ENCODE measurements at regions not wholly inside any gene's neighbourhood (a gene's known extent, or its start where the extent isn't known, plus 50 kb on each side); places are given as distances from the start of the nearest gene placed in this dataset.

DNA sequence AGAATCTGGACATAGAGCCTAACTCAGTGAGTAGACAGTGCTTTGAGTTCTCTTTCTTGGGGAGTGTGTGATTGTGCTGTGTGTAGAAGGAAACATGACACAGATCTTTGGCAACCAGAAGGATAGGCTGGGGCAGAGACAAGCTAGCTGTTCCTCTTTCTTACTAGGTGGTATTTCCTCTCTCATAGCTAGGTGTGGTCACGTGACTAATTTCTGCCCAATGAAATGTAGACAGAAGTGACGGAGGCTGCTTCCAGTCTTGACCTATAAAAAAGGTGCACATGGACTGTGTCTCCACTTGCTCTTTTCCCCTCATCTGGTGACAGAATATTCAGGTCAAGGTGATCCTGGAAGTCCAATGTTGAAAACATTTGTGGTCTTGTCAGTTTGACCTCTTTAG lies 92.5 kb upstream of the NFIB start:
- no peak for DNase-seq (ENCODE audit: low spot score in 2 of 2)
- ATAC-seq, result no peak
- Mint-ChIP-seq H3K27ac (no peak overlapping the region), H3K4me3 (no peak overlapping the region), H3K36me3 (no peaks in the 10 kb centered on the region), H3K4me1 (no peaks in the 10 kb centered on the region), H3K9me3 (no peaks in the 10 kb centered on the region)

DNA sequence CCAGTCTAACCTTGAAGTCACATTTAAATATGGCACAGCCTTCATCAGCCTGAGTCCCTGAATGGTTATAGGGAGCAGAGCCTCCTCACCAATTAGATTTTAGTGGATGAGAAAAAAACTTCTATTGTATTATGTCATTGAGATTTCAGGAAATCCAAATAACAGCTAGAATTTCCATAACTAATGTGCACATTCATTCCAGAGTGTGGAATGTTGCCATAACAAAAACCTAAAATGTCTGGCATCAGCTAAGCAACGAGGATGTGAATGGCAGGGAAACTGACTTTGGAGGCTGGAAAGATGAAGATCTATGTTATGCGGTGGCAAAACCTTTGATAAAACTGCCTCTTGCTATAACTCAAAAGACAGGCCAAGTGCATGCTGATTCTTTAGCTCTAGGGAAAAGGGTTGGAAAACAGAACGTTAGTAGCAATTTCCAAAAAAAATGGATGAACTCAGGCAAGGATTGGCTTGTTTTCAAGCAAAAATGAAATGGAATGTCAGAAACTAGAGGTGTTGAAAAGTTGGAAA lies 91.3 kb upstream of the NFIB start:
- no peaks in the 10 kb centered on the region for H3K9me3 Mint-ChIP-seq
- no peaks in the 10 kb centered on the region for H3K4me1 Mint-ChIP-seq
- ATAC-seq (no peak), DNase-seq (ENCODE audit: low spot score in 2 of 2) (no peak)
- H3K36me3 Mint-ChIP-seq, result no peaks in the 10 kb centered on the region
- no peak overlapping the region for H3K4me3 Mint-ChIP-seq
- no peak overlapping the region for H3K27ac Mint-ChIP-seq

DNA sequence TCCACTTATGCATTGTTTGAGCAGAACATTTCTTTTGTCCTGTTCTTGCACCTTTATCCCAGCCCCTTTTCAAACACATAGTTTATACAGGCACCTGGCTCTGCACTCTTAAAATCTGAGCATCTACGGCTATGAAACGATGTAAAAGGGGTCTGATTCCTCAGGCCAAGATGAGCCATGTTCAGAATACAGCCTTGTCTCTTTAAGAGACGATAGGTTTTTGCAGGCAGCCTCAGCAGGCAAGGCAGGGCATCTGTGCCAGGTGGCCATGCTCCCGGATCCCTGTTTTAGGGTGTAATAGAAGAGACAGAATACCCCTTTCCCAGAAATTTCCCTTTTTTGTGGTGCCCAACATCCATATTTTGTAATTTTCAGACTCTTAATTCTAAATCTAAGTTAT lies 89.1 kb upstream of the NFIB start:
- no peak for DNase-seq (ENCODE audit: low spot score in 2 of 2)
- Mint-ChIP-seq H3K9me3 (no peaks in the 10 kb centered on the region), H3K4me1 (no peaks in the 10 kb centered on the region), H3K36me3 (no peaks in the 10 kb centered on the region), H3K27ac (no peak overlapping the region), H3K4me3 (no peak overlapping the region)
- no peak for ATAC-seq

DNA sequence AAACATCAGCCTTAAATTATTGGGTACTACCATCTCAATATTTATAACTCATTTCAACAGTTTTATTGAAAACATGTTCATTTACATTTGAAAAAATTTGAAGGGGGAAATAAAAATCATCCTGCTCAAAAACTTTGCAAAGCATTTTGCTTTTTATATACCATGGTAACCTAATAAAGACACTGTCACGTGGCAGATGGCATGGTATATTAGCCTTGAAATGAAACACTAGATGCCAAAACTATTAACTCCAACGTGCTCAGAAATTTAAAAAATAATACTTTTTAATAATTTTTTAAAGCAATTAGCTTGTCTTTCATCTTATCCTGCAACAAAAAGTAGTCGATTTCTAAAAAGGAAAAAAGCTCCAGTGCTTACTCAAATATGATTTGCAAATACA lies 88.6 kb upstream of the NFIB start:
- Mint-ChIP-seq H3K27ac (no peak overlapping the region), H3K4me3 (no peak overlapping the region), H3K4me1 (no peaks in the 10 kb centered on the region), H3K36me3 (no peaks in the 10 kb centered on the region), H3K9me3 (no peaks in the 10 kb centered on the region)
- DNase-seq (ENCODE audit: low spot score in 2 of 2), result no peak
- no peak for ATAC-seq

DNA sequence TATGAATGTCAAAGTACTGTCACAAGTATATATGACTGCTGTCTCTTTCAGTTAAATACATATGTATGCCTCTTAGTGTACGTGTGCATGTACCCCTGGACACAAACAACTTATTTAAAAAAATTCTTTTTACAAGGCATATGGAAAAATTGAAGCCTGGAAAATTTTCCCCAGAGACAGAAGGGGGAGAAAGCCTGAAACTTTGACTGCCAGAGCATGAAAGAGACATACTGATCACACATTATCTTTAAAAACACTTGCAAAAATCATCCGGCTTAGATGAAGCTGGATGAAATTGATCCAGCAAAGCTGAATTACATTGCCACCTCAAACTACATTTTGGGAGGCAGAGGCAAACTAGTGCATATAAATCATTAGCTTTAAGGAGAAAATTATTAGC lies 88.0 kb upstream of the NFIB start:
- Mint-ChIP-seq H3K4me3 (no peak overlapping the region), H3K4me1 (no peaks in the 10 kb centered on the region), H3K27ac (no peak overlapping the region), H3K36me3 (no peaks in the 10 kb centered on the region), H3K9me3 (no peaks in the 10 kb centered on the region)
- ATAC-seq (no peak), DNase-seq (ENCODE audit: low spot score in 2 of 2) (no peak)

DNA sequence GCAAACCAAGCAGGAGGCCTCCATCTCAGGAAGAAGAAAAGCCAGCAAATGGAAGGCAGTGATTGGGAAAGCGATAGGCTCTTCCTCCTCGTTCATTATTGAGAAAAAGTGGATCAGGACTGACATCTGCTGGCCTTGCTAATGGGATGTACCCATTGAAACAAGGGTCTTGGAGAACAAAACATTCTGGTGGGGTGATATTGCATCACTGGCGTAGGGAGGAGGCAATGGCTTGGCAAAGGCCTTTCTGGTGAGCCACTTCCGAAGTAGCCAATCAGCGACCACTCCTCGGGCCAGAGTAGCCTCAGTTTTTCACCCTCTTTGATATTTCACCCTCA lies 86.7 kb upstream of the NFIB start:
- DNase-seq (ENCODE audit: low spot score in 2 of 2) (no peak), ATAC-seq (no peak)
- H3K4me3 Mint-ChIP-seq, result no peak overlapping the region
- no peaks in the 10 kb centered on the region for H3K9me3 Mint-ChIP-seq
- no peak overlapping the region for H3K27ac Mint-ChIP-seq
- H3K36me3 Mint-ChIP-seq, result no peaks in the 10 kb centered on the region
- no peaks in the 10 kb centered on the region for H3K4me1 Mint-ChIP-seq

DNA sequence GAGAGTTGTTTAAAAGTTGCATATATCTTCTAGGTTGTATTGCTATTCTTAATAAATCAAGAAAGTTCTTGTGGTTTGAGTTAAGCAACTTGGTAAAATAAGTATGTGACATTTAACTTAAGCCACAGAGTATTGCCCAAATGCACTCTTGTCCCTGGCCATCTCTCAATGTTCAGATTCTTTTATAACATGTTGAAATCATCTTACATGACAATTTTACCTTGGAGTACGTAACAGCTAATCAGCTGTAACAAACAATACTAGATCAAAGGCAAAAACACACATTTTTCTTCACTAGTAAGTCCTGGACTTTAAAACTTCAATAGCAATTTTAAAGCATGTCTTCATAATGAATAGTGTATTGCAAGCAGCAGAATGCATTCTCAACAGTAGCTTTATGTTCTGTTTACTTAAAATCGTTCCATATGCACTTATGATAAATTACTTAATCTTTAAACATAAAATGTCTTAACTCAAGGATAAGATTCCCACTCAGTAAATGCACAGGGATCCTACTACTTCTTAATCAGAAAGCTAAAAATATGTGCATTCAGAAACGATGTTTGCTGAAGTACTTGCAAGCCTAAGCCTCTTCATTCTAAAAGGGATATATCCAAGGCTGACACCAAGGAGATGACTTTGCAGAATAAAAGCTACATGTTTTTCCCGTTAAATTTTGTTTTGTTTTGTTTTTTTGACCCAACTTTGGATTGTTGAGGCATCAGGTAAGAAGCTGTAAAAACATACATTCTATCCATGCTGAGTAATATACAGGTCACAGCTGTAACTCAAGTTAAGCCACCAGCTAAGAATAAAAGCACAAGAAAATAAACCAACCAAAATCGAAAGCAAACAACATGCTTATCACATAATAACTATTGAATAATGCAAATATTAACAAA lies 86.1 kb upstream of the NFIB start:
- H3K9me3 Mint-ChIP-seq, result no peaks in the 10 kb centered on the region
- ATAC-seq (no peak), DNase-seq (ENCODE audit: low spot score in 2 of 2) (no peak)
- no peak overlapping the region for H3K4me3 Mint-ChIP-seq
- no peaks in the 10 kb centered on the region for H3K36me3 Mint-ChIP-seq
- no peak overlapping the region for H3K27ac Mint-ChIP-seq
- H3K4me1 Mint-ChIP-seq, result no peaks in the 10 kb centered on the region

DNA sequence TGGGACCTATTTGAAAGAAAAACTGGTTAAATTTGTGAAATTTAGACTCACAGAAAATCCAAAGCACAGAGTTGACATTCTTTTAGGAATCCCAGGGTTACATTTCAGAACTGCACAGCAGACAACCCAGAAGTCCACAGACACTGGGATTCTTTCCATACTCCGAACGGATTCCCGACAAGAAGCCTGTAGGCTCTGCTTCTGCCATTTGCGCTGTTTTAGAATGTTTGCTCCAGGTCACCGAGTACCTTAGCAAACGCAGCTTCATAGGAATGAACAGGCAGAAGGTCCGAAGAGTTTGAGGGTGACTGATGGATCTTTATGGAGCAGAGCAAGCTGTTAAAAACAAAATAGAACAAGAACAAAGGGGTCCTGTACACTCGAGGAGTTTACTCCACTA lies 84.5 kb upstream of the NFIB start:
- DNase-seq (ENCODE audit: low spot score in 2 of 2) (no peak), ATAC-seq (no peak)
- Mint-ChIP-seq H3K4me3 (no peak overlapping the region), H3K4me1 (no peaks in the 10 kb centered on the region), H3K36me3 (no peaks in the 10 kb centered on the region), H3K9me3 (no peaks in the 10 kb centered on the region), H3K27ac (no peak overlapping the region)

DNA sequence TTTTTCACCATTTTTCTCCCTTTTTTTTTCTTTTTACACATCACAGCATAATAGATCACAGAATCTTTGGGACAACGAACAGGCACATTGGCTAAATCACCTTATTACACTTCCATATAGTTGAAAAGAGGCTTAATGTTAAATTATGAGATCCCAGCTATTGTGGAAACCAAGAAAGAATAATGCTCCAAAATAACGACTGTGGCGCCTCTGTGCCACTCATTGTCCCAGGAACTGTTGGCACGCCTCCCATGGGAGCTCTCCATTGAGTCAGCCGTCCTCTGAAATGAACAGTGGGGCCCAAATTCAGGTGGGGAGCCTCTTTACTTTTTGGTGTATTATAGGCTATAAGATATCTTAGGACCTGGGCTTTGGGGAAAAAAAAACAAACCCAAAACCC lies 82.2 kb upstream of the NFIB start:
- H3K27ac Mint-ChIP-seq, result no peak overlapping the region
- no peak for ATAC-seq
- H3K4me3 Mint-ChIP-seq, result no peak overlapping the region
- H3K9me3 Mint-ChIP-seq, result no peaks in the 10 kb centered on the region
- H3K4me1 Mint-ChIP-seq, result no peaks in the 10 kb centered on the region
- DNase-seq (ENCODE audit: low spot score in 2 of 2), result no peak
- no peaks in the 10 kb centered on the region for H3K36me3 Mint-ChIP-seq

DNA sequence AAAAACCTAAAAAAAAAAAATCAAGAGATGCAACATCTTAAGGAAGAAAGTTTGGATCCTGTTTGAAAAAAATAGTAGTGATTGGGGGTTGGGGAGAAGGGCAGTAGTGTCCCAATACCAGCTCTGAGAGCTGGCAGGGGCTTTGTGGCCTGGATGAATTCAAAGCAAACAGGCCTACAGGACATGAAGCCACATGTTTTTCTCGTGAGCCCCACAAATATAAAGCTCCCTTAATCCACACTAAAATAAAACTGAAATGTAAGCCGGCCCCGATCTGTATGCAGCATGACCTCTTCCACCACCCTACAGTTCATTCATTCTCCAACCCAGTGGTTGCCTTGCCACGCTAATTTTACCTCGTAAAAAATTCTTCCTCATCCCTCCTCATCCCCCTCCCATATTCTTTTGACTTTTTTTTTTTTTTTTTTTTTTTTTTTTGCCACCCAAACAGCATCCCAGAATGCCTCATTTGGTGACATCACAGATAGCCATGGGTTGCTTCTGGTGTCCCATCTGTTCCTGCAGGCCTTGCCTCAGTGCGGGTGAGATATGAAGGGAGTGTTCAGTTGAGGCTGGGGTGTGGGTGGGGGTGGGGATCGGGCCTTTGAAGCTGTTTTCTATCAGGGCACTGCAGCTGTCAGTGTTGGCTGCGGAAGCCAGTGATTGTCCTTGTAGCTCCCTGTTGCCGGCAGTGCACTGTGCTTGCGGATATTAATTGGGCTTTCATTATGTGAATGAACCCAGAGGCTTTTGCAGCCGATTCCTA lies 81.6 kb upstream of the NFIB start:
- no peaks in the 10 kb centered on the region for H3K4me1 Mint-ChIP-seq
- H3K4me3 Mint-ChIP-seq, result no peak overlapping the region

DNA sequence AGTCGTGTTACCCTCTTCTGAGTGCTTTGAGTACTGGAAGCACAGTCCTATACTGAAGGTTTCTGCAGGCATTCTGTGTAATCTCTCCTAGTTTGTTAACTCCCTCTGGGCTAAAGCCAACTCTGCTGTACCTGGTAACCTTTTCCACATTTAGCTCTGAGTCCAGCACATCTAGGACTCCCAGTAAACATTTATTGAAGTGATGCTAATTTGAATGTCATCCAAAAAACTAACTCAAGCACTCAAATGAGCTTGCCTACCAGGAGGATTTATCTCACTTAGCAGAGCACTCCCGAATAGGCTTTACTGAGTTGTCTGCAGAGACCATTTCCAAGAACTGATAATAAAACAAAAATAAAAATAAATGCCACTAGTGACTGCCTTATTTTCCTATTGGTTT lies 79.5 kb upstream of the NFIB start:
- Mint-ChIP-seq H3K4me1 (no peaks in the 10 kb centered on the region), H3K36me3 (no peaks in the 10 kb centered on the region), H3K27ac (no peak overlapping the region), H3K9me3 (no peaks in the 10 kb centered on the region), H3K4me3 (no peak overlapping the region)
- no peak for ATAC-seq
- DNase-seq (ENCODE audit: low spot score in 2 of 2), result no peak

More for the DNA sequence above, 81.6 kb upstream of the NFIB start:
- H3K36me3 Mint-ChIP-seq, result no peaks in the 10 kb centered on the region
- no peak for ATAC-seq
- H3K9me3 Mint-ChIP-seq, result no peaks in the 10 kb centered on the region
- no peak overlapping the region for H3K27ac Mint-ChIP-seq
- no peak for DNase-seq (ENCODE audit: low spot score in 2 of 2)

DNA sequence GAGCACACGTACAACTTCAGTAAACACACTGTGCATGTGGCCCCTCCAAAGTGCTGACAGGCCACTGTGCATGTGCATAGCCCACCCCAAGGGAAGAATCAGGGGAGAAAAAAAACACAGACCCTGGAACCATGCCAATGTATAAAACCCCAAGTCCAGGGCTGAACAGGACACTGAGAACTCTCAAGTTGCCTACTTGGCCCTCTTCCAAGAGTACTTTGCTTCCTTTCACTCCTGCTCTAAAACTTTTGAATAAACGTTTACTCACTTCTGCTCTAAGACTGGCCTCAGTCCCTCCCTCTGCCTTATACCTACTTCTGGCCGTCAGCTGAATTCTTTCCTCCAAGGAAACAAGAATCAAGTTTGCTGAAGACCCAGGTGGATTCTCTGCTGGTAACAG lies 77.7 kb upstream of the NFIB start:
- Mint-ChIP-seq H3K36me3 (no peaks in the 10 kb centered on the region), H3K27ac (no peak overlapping the region), H3K4me3 (no peak overlapping the region), H3K4me1 (no peaks in the 10 kb centered on the region), H3K9me3 (no peaks in the 10 kb centered on the region)
- no peak for DNase-seq (ENCODE audit: low spot score in 2 of 2)
- ATAC-seq, result no peak

DNA sequence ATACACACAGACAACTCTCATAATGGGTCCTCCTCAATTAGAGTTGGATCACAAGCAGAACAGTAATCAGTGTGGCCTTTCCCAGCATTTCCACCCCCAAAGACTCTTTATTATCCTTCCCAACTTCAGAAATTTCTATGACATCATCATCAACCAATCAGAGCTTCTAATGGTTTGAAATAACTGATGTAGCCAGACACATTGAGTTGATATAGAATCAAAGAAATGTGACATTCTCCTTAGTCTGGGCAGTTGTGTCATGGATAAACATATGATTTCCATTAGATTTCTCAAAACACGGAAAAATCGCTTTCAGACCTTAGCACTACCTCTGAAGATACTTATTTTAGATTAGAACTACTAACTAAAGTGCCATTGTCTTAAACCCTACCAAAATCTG lies 75.7 kb upstream of the NFIB start:
- no peaks in the 10 kb centered on the region for H3K36me3 Mint-ChIP-seq
- H3K4me3 Mint-ChIP-seq, result no peak overlapping the region
- DNase-seq (ENCODE audit: low spot score in 2 of 2) (no peak), ATAC-seq (no peak)
- no peaks in the 10 kb centered on the region for H3K9me3 Mint-ChIP-seq
- H3K27ac Mint-ChIP-seq, result no peak overlapping the region
- no peaks in the 10 kb centered on the region for H3K4me1 Mint-ChIP-seq

DNA sequence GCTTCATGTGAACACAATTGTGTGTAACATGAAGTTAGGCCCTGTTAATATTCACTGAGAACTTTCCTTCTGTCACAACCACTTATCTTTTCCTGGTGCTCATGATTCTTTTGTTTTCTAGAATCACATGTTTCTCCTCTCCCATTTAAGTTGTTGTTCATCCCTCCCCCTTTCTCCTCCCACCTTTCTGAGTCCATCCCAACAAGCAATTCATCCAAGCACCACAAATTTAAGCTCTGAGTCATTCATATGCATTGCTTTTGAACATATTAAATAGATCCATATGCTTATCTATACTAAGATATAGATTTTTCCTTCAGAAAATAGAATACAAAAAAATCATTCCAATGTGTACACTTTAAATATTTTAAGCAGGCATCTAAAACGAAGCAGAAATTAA lies 75.2 kb upstream of the NFIB start:
- Mint-ChIP-seq H3K36me3 (no peaks in the 10 kb centered on the region), H3K27ac (no peak overlapping the region), H3K4me1 (no peaks in the 10 kb centered on the region), H3K9me3 (no peaks in the 10 kb centered on the region), H3K4me3 (no peak overlapping the region)
- ATAC-seq, result no peak
- no peak for DNase-seq (ENCODE audit: low spot score in 2 of 2)

DNA sequence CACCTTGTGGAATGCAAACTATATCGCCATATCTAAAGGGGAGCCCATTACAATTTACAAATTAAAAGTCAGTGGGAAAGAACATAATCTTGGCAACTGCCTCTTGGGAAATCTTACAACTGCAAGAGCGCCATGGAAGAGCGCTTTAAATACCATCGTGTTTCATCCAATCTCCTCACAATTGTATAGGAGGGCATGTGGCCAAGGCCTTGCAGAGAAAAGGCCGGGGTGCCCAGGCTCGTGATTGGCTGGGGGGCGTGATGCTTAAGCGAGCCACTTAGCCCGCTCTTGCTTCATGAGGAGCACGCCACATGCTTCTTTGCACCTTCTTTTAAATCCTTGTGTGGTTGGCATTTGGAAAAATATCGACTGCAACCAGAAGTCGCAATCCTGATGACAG lies 69.8 kb upstream of the NFIB start:
- DNase-seq (ENCODE audit: low spot score in 2 of 2), result no peak

DNA sequence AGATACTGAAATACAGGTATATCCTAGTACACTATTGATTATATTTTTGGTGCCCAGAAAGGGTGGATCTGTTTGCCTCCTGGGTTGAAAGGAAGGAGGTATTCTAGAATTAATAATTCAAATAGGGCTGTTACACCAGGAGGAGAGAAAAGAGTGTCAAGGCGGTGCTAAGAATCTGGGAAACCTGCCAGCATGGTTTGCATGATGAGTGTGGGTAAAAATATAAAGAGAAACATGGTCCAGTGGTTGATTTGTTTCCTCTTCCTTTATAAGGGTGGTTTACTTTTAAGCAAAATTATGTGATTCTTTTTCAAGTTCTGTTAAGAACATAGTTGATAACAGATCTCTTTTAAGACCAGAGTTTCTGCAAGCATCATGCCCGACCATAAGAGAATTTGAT lies 69.4 kb upstream of the NFIB start:
- no peaks in the 10 kb centered on the region for H3K4me1 Mint-ChIP-seq
- ATAC-seq (no peak), DNase-seq (ENCODE audit: low spot score in 2 of 2) (no peak)
- H3K9me3 Mint-ChIP-seq, result no peaks in the 10 kb centered on the region
- H3K36me3 Mint-ChIP-seq, result no peaks in the 10 kb centered on the region
- H3K4me3 Mint-ChIP-seq, result no peak overlapping the region
- H3K27ac Mint-ChIP-seq, result no peak overlapping the region

More for the DNA sequence above, 69.8 kb upstream of the NFIB start:
- no peaks in the 10 kb centered on the region for H3K9me3 Mint-ChIP-seq
- no peaks in the 10 kb centered on the region for H3K4me1 Mint-ChIP-seq
- ATAC-seq, result no peak
- no peak overlapping the region for H3K4me3 Mint-ChIP-seq
- no peaks in the 10 kb centered on the region for H3K36me3 Mint-ChIP-seq
- H3K27ac Mint-ChIP-seq, result no peak overlapping the region
